ENCODE measurements at regions not wholly inside any gene's neighbourhood (a gene's known extent, or its start where the extent isn't known, plus 50 kb on each side); places are given as distances from the start of the nearest gene placed in this dataset.
"Not testable (repeated sequence)": the region's sequence is repeated elsewhere in the genome, so short reads cannot be mapped to it uniquely, and the experiment has no call there.

GRCh38 chr3:56934481-56934880 lies 126.0 kb upstream of the SPATA12 start:
- TF ChIP-seq NR2C2 (CRISPR knock-in tag; IDR thresholded peaks at IDR 0.05); CTCF (IDR thresholded peaks at IDR 0.05); USF2 (CRISPR knock-in tag; IDR thresholded peaks at IDR 0.05); ELF4 (CRISPR knock-in tag; IDR thresholded peaks at IDR 0.05; ENCODE audit: low read depth); MAX (CRISPR knock-in tag; IDR thresholded peaks at IDR 0.05); HMGXB4 (CRISPR knock-in tag; IDR thresholded peaks at IDR 0.05); ESRRA (CRISPR knock-in tag; IDR thresholded peaks at IDR 0.05; ENCODE audit: borderline replicate concordance); NFE2L1 (CRISPR knock-in tag; IDR thresholded peaks at IDR 0.05); FOXK1 (CRISPR knock-in tag; IDR thresholded peaks at IDR 0.05): not testable (repeated sequence)
